DMS153 treated with DMSO at 0.1 percent for 48 hours (cell line): ENCODE measurements at regions not wholly inside any gene's neighbourhood (a gene's known extent, or its start where the extent isn't known, plus 50 kb on each side); places are given as distances from the start of the nearest gene placed in this dataset.
"Not testable (repeated sequence)": the region's sequence is repeated elsewhere in the genome, so short reads cannot be mapped to it uniquely, and the experiment has no call there.

ENCODE experiments used
- DNase-seq: peaks from one replicate; lab custom pipeline; 2025; ENCODE audit not compliant: unreplicated experiment; lab: John Stamatoyannopoulos, UW

DNA sequence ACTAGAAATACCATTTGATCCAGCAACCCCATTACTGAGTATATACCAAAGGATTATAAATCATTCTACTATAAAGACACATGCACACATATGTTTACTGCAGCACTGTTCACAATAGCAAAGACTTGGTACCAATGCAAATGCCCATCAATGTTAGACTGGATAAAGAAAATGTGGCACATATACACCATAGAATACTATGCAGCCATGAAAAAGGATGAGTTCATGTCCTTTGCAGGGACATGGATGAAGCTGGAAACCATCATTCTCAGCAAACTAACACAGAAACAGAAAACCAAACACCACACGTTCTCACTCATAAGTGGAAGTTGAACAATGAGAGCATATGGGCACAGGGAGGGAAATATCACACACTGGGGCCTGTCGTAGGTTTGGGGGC, 106.0 kb downstream of the SPATA18 start:
- DNase-seq = not testable (repeated sequence)

DNA sequence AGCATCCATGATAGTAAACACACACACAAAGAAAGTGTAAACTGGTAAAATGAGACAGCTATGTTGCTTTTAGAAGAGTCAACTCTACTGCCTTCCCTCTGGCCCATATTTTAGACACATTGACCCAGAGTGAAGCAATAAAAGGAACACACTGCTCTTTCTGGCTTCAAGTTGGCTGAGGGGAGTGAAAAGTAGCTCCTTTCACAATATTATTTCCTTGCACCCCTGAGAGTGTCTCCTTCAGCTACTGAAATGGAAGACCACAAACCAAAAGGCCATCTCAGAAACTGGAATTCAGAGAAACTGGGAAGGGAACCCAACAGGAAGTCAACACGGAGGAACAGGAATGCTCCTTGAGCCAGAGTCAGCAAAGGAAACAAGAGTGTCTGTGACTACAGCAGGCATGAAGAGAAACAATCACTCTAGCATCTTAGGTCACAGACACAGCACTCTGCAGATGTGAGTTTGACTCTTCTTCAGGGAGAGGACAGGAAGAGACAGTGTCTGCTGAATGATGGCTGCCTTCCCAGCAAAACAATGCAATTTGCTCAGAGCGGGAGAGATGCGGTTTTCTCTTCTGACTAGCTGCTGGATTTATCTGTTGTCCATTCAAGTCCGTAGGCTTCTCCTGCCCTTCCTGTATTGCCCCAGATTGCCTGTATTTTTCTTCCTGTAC, 106.7 kb downstream of the SPATA18 start:
- no peak for DNase-seq

DNA sequence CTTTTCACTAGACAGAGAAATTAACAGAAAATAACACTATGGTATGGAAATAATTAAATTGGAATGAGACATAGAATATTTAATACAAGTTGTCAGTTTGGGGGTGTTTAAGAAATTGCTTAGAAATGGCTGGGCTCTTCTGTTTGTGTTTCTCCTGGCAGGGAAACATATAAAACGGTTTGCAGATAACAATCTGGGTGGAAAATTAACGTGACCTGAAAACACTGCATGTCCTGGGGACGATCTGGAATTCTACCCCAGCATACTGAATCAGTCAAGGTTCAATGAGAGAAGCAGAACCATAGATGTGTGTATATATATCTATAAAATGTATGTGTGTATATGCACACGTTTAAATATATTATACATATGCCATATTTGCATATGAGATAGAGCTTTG, 109.8 kb downstream of the SPATA18 start:
- DNase-seq = no peak

DNA sequence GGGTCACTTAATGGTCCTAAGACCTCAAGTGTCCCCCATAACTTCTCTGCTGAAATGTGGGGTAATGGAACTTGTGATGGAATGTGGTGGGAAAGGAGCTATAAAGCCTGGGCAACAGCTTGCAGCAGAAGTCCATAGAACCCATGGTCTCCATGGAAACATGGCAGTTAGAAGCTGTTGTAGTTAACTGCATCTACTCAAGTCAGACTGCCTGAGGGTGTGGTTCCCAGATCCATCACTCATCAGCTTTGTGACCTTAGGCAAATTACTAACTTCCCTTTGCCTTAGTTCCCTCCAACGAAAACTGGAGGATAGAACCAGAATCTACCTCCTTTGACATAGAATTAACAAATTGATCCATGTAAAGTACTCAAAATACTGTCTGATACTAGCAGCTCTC, 113.0 kb downstream of the SPATA18 start:
- DNase-seq = no peak

DNA sequence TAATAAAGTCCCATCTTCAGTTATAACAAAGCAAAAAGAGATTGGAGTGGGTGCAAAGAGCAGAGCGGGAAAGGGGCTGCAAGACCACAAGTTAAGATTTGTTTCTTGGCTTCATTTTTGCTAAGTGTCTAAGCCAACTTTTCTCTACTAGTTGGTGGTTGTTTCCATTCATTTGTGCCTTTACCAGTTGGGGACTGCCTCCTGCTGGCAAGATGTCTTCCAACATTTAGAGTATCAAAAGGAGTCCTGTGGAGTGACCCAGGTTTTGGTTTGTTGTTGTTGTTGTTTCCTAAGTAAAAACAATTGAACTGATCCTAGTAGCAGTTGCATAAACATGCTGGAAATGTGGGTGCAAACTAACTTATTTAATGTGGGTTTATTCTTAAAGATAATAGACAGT, 121.1 kb downstream of the SPATA18 start:
- DNase-seq = no peak

DNA sequence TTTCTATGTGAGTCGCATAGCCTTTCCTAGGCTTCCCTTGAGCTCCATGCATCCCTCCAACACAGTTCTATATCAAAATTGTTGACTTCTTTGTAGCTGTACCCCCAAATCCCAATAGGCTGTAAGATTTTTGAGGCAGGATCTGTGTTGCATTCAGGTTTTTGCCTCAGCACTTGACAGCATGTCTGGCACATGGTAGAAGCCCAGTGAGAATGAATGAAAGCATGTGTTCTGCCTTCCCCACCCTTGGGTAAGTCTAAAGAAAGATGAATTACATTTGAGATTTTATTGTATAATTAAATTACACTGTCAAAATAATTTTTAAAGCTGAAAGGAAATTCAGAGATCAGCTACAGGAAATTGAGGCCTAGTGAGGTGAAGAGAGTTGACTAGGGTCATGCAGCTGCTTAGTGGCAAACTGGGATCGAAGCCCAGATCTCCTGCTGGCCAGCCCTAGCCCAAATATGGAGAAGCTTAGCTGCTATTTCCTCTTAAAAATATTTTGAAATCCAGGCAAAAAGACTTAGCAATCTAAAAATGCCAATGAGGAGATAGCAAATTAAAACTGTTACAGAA, 122.5 kb downstream of the SPATA18 start:
- DNase-seq = no peak

DNA sequence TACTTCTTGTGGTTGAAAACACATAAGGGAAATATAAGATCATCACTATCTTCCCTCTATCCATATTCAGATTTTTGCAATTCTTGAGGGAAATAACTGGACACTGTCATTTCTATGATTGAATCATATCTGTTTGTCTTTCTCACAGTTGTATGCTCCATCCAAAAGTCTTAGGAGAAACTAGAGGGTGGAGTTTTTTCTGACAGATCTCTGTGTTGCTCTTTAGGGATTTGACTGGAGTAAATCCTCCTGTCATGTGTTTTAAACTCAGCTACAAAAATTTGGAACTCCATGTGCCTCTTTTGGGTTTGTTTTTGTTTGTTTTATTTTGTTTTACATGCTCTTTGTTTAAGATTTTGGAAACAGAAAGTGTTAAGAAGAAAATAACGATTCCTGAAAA, 136.5 kb downstream of the SPATA18 start:
- DNase-seq = no peak

DNA sequence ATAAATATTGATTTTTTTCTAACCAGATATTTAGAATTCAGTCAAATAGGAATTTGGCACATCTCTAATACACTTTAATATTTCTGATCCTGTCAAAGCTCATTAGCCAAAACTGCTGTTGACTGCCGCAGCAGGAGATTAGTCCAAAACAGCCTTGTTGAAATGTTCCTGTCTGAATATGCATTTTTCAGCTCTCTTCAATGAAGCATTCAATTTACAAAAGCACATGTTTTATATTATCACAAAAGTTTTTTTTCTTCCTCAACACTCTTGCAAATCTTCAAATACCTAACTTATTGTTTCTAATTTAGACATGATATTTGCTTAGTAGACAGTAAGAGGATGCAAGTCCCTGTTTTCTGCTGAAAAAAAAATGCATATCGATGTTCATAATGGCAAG, 140.9 kb downstream of the SPATA18 start:
- DNase-seq = no peak

DNA sequence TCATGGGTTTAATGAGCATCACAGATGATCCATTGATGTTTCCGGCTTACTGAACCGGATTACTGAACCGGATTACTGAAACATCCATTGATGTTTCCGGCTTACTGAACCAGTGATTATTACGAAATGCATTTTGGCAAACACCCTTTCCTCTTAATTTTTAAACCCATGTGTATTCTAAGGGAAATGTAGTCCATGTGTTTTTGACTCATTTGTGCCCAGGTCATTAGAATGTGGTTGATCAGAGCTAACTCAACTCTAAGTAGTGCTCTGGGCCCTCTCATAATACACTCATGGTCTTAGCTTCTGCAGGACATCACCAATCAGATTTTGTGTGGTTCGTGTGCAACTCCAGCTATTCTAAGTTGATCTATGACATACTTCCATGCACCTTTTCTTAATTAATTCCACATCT, 141.6 kb downstream of the SPATA18 start:
- no peak for DNase-seq

DNA sequence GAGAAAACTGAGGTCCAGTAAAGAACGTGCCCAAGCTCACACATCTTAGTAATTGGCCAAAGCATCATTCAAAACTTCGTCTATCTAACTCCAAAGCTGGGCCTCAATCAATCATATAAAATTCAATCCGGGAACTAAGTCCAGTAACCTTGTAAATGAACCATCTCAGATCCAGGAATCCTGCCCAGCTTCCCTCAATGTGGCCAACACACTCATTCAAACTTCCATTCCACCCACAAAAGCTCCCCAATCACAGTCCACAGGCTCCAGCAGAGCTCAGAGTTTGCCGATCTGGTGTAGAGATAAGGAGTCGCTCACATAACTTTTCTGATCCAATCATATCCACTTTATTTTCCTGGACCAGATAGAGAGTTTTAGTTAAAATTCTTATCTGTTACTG, 144.8 kb downstream of the SPATA18 start:
- DNase-seq = no peak

DNA sequence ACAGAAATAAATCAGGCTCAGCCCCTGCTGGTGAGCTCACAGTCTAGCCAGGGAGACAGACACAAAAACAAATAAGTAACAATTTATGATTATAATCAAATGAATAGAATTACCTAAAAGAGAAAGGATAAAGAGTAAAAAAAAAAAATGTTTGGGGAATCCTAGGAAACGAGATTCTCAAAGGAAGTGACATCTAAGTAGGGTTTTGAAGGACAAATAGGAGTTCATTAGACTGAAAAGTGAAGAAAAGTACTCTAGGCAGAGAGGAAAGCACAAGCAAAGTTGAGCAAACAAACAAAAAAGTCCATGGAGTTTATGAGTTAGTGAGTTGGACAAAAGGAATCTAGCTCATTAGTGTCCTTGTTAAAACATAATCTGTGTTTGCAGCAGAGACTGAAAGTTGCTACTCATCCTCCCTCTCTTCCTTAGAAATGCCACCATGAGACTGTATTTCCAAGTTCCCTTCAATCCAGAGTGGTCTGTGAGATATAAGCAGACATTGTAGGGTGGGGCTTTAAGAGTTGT, 145.6 kb downstream of the SPATA18 start:
- no peak for DNase-seq

DNA sequence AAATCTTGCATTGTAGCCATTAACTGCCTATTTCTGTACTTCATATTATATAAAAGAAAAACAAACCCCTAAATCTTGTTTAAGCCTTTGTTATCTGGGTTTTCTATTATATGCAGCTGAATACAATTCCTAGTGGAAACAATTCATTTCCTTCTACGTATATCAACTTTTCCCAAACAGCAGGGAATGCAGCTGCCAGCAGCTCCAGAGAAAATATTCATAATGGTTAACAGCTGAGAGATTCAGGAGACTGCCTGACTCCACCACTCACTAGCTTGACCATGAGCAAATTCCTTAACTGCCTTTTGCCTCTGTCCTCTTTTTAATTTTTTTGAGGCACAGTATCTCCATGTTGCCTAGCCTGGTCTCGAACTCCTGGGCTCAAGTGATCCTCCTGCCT, 146.2 kb downstream of the SPATA18 start:
- DNase-seq = no peak

DNA sequence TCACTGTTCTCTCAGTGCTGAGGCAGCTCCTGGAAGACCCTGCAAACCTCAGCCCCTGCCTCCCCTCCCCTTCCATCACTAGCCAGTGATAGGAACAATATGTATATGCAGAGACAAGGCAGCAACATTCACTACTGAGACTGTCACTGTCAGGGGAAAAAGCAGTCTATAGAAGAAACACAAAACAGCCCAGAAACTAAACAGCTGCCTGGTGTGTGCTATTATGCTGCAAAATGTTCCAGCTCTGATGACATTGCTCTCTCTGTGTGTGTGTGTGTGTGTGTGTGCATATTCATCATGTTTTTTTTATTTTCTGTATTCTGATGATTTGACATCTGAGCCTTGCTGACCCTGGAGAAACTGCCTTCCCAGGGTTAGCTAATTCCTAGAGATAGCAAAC, 147.2 kb downstream of the SPATA18 start:
- no peak for DNase-seq

DNA sequence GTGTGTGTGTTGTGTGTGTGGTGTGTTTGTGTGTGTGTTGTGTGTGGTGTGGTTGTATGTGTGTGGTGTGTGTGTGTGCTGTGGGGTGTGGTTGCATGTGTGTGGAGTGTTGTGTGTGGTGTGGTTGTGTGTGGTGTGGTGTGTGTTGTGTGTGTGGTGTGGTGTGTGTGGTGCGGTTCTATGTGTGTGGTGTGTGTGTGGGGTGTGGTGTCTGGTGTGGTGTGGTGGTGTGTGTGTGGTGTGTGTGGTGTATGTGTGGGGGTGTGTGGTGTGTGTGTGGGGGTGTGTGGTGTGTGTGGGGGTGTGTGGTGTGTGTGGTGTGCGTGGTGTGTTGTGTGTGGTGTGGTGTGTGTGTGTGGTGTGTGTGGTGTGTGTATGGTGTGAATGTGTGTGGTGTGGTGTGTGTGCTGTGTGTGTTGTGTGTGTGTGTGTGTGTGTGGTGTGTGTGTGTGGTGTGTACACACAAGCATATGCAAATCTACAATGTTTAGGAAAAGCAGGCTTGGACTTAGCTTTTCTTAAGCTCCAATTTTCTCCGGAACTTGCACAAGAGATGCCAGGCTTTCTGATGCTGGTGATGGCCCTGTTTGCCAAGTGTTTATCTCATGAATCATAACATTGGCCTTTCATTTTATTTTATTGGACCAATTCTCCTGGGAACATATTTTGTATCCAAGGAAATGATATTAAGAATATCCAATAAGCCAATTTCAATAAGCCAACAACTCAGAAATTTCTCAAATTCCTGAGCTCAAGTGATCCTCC, 148.7 kb downstream of the SPATA18 start:
- DNase-seq = no peak

DNA sequence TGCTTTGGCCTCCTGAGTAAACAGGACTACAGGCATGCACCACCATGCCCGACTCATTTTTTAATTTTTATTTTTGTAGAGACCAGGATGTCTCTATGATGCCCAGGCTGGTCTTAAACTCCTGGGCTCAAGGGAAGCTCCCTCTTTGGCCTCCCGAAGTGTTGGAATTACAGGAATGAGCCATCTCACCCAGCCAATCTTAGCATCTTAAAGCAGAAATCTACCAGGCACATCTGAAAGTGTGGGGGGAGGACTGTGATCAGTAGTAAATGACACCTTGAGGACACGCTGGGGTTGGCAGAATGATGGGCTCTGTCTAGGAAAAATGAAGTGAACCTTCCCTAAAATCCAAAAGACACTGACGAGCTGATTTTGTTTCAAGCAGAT, 149.2 kb downstream of the SPATA18 start:
- DNase-seq = no peak

DNA sequence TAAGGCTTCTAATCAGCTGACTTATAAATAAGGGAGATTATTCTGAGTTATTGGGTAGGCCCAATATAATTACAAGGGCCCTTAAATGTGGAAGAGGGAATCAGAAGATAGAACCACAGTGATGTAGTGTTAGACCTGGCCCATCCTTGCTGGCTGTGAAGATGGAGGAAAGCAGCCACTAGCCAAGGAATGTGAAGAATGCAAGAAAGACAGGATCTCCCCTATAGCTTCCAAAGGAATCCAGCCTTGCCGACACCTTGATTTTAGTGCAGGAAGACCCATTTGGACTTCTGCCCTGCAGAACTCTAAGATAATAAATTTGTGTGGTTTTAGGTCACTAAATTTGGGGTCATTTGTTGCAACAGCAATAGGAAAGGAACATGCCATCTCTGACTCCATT, 150.6 kb downstream of the SPATA18 start:
- DNase-seq = no peak

DNA sequence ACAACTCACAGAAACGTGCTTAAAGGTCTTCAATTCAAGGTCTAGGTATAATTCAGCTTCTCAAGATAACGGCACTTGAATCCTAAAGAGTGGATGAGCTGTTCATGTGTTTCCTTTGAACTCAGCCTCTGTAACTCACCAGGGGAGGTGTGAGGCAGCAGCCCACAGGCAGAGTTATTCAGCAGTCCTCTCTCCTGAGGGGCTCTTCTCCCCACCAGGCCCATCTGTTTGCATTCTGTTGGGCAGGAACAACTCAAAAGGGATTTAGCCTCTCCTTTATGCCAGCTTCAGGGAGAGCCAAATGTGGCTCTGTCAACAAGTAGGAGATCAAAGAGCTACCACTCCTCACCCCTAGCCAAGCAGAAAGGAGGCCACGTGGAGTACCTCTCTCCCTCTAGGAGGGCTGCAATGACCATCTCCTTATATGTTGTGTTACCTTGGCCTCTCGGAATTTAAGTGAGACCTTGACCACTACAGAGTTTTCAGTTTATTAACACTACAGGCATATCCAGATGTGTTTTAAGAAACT, 151.2 kb downstream of the SPATA18 start:
- DNase-seq = no peak

DNA sequence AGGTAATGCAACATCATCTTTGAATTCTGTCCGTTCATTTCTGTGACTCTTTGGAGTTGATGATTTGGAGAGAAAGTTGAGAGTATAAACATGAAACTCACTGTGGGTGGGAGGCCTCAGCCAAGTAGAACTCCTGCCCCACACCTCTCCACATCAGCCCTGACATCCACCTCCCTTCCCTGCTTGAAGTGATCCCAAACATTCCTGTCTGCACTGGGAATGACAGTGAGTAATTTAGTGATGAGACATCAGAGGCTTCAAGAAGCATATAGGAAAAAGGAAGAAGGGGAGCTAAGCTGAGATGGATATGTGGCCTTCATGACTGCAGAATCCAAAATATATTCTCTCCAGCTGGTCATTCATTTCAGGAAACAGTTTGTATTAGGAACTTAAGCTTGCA, 151.8 kb downstream of the SPATA18 start:
- DNase-seq = no peak

DNA sequence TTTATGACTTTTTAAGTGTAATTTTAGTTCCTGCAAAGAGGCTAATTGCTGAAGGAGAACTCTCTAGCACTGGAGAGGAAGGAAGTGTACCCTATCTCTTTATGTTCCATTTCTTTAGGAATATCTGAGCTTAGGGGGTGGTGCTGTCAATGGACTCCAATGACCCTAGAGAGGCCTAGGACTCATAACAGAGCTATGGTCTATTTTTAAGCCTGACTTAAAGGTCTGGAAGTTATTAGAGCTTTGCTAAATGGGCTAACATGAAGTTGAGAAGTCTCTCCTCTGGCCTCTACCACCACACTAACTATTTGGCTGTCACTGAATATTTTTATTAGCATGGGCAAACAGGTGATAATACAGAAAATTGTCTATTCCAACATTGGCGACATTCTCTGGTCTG, 152.2 kb downstream of the SPATA18 start:
- DNase-seq = no peak

DNA sequence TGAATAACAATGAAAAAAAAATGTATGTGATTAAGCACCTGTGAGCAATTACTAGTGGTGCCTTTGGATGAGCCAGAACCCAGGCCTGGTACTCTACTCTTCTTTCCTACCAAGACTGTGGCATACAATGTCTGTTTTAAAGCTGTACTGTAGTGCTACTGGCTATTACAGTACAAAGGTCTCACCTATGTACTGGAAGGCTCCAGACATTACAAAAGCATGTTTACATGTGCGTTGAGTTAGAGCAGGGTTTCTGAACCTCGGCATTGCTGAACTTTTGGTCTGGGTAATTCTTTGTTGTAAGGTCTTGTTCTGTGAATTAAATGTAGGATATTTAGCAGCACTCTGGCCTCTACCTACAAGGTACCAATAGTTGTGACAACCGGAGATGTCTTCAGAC, 153.8 kb downstream of the SPATA18 start:
- DNase-seq = no peak

DNA sequence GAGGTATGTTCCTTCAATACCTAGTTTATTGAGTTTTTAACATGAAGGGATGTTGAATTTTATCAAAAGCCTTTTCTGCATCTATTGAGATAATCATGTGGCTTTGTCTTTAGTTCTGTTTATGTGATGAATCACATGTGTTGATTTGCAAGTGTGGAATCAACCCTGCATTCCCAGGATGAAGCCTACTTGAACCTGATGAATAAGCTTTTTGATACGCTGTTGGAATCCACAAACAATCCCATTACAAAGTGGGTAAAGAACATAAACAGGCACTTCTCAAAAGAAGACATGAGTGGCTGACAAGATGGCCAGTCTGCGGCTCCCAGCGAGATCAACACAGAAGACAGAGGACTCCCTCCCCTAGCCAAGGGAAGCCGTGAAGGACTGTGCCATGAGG, 156.0 kb downstream of the SPATA18 start:
- not testable (repeated sequence) for DNase-seq

DNA sequence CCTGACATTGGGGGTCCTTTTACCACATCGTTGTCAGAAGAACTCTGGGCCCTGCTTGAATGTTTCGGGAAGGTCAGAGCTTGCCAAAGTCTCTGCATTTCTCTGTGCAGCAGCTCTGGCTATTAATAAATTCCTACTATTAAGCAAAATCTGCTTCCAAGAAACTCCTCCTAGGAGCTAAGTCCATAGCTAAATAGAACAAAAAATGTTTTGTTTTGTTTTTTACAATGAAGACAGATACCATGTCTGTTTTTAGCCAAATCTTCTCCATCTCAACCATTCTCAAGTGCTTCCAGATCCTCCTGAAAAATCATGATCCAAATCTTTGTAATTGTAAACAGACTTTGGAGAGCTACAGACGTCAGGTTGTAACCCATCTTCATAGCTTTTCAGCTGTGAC, 161.6 kb downstream of the SPATA18 start:
- DNase-seq = no peak
